ENCODE measurements at regions not wholly inside any gene's neighbourhood (a gene's known extent, or its start where the extent isn't known, plus 50 kb on each side); places are given as distances from the start of the nearest gene placed in this dataset.

GRCh38 chr18:25455159-25455558, 103.2 kb upstream of the ZNF521 start:
- Histone ChIP-seq H3K4me1 (ENCODE audit: insufficient read depth) (peaks cover 7% of the 10 kb centered on the region; the same call in 1 of the 2 replicates), H2AFZ (no peak overlapping the region), H3K79me2 (replicated peaks; ENCODE audit: insufficient read depth) (no peaks in the 10 kb centered on the region), H3K27me3 (ENCODE audit: insufficient read depth) (no peaks in the 10 kb centered on the region), H3F3A (replicated peaks; ENCODE audit: low read depth) (no peaks in the 10 kb centered on the region), H3K9me2 (ENCODE audit: insufficient read depth) (0 out of 2 replicates have a peak, but pooled peaks cover 2% of the 10 kb centered on the region), H3K4me2 (no peak overlapping the region), H4K20me1 (replicated peaks; ENCODE audit: insufficient read depth) (no peaks in the 10 kb centered on the region), H3K36me3 (ENCODE audit: insufficient read depth) (0 out of 2 replicates have a peak, but pooled peaks cover 4% of the 10 kb centered on the region), H3K27ac (ENCODE audit: low read depth) (no peak overlapping the region), H3K4me3 (no peak overlapping the region)
- Mint-ChIP-seq H3K36me3 (ENCODE audit: low read depth) (no peaks in the 10 kb centered on the region), H3K27ac (no peak overlapping the region), H3K4me1 (peaks cover 11% of the 10 kb centered on the region), H3K4me3 (no peak overlapping the region), H3K27me3 (ENCODE audit: insufficient read depth, low read depth, poor library complexity) (peaks cover 3% of the 10 kb centered on the region), H3K9me3 (peaks cover 4% of the 10 kb centered on the region; the same call in 2 of the 3 replicates)
- DNase-seq (ENCODE audit: low spot score), result no peak
- no peak for ATAC-seq
- TF ChIP-seq NANOG (IDR thresholded peaks at IDR 0.05; ENCODE audit: borderline replicate concordance) (no peak), ZNF331 (CRISPR knock-in tag; IDR thresholded peaks at IDR 0.05; ENCODE audit: low read depth) (no peak), CREB1 (CRISPR knock-in tag; IDR thresholded peaks at IDR 0.05; ENCODE audit: low read depth) (no peak), STAT1 (IDR thresholded peaks at IDR 0.05; ENCODE audit: unreplicated experiment) (no peak), EZH2 (IDR thresholded peaks at IDR 0.05; ENCODE audit: low read depth, unreplicated experiment) (no peak), CTCF (conservative IDR thresholded peaks at IDR 0.05; ENCODE audit: low read depth in 2 of 2) (no peak)
- TF ChIP-seq, protein P1, sequence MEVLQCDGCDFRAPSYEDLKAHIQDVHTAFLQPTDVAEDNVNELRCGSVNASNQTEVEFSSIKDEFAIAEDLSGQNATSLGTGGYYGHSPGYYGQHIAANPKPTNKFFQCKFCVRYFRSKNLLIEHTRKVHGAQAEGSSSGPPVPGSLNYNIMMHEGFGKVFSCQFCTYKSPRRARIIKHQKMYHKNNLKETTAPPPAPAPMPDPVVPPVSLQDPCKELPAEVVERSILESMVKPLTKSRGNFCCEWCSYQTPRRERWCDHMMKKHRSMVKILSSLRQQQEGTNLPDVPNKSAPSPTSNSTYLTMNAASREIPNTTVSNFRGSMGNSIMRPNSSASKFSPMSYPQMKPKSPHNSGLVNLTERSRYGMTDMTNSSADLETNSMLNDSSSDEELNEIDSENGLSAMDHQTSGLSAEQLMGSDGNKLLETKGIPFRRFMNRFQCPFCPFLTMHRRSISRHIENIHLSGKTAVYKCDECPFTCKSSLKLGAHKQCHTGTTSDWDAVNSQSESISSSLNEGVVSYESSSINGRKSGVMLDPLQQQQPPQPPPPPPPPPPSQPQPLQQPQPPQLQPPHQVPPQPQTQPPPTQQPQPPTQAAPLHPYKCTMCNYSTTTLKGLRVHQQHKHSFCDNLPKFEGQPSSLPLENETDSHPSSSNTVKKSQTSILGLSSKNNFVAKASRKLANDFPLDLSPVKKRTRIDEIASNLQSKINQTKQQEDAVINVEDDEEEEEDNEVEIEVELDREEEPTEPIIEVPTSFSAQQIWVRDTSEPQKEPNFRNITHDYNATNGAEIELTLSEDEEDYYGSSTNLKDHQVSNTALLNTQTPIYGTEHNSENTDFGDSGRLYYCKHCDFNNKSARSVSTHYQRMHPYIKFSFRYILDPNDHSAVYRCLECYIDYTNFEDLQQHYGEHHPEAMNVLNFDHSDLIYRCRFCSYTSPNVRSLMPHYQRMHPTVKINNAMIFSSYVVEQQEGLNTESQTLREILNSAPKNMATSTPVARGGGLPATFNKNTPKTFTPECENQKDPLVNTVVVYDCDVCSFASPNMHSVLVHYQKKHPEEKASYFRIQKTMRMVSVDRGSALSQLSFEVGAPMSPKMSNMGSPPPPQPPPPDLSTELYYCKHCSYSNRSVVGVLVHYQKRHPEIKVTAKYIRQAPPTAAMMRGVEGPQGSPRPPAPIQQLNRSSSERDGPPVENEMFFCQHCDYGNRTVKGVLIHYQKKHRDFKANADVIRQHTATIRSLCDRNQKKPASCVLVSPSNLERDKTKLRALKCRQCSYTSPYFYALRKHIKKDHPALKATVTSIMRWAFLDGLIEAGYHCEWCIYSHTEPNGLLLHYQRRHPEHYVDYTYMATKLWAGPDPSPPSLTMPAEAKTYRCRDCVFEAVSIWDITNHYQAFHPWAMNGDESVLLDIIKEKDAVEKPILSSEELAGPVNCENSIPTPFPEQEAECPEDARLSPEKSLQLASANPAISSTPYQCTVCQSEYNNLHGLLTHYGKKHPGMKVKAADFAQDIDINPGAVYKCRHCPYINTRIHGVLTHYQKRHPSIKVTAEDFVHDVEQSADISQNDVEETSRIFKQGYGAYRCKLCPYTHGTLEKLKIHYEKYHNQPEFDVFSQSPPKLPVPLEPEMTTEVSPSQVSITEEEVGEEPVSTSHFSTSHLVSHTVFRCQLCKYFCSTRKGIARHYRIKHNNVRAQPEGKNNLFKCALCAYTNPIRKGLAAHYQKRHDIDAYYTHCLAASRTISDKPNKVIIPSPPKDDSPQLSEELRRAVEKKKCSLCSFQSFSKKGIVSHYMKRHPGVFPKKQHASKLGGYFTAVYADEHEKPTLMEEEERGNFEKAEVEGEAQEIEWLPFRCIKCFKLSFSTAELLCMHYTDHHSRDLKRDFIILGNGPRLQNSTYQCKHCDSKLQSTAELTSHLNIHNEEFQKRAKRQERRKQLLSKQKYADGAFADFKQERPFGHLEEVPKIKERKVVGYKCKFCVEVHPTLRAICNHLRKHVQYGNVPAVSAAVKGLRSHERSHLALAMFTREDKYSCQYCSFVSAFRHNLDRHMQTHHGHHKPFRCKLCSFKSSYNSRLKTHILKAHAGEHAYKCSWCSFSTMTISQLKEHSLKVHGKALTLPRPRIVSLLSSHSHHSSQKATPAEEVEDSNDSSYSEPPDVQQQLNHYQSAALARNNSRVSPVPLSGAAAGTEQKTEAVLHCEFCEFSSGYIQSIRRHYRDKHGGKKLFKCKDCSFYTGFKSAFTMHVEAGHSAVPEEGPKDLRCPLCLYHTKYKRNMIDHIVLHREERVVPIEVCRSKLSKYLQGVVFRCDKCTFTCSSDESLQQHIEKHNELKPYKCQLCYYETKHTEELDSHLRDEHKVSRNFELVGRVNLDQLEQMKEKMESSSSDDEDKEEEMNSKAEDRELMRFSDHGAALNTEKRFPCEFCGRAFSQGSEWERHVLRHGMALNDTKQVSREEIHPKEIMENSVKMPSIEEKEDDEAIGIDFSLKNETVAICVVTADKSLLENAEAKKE (CRISPR knock-in tag; IDR thresholded peaks at IDR 0.05), result no peak

All from GM23338 (cell line).